Occipital lobe (tissue), 1 donor: ENCODE measurements at regions not wholly inside any gene's neighbourhood (a gene's known extent, or its start where the extent isn't known, plus 50 kb on each side); places are given as distances from the start of the nearest gene placed in this dataset.

ENCODE experiments used
- DNase-seq: peaks from one replicate; lab custom pipeline; 2025; lab: John Stamatoyannopoulos, UW

DNA sequence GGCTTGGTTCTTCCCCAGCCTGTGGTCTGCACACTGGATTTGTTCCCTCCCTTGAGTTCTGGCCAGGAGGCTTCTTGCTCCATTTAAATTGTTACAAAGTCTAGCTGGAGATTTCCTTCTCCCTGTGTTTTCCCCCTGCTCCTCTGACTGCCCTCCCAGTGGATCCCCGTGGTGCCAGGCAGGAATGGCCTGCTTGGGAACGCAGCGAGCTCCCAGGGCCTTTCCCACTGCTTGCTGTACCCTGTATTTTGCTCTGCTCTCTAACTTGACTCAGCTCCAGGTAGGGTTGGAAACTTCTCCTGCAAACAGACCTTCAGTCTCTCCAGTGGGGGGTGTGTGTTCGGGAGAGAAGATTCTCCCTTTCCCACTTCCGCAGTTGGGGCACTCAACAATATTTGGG lies 349.2 kb upstream of the FBXO33 start:
- no peak for DNase-seq

DNA sequence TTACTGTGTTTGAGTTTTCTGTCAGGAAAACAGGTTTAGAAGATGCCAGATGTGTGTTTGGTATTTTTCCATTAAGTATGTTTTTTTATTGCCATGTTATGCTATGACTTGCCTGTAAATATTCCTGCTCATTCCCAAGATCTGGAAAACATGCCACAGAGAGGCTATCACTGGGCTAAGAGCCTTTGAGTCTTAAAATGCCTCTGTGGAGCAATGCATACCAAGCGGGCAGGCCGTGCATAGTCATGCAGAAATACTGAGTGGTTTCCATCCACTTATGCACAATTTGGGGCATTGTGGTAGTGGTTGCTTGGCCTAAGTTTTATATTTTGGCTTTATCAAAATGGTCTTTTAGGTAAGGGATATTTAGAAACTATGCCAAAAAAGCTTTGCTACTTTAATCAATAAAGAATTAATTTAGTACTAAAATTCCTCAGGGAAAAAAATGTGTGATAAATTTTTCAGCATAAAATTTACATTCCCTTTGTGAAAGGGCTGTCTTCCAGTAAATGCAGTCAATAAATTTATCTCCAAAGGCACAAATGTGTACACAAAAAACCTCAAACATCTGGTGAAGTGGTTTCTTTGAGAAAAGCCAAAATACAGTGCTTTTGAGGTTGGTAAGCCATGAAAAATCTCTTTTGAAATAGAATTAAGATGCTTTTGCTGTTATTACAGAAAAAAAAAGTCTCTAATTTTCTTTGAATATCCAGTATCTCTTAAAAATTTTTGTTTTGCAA lies 341.3 kb upstream of the FBXO33 start:
- DNase-seq = no peak

DNA sequence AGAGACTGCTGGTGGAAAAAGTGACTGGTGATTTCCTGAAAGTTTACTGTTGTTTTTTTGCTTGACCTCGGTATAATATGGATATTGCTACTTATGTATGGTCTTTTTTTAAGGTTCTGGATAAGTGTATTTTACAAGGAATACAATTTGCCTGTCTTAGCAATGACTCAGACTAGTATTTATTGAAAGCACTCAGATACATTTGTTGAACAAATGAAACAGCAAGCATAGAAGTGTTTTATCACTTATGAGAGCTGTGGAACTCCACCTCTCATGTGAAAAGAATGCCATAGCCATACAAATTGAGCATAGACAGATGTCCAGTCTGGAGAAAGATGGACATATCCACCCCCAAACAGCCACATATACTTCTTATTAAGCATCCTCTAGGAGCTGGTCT lies 340.4 kb upstream of the FBXO33 start:
- DNase-seq = no peak

DNA sequence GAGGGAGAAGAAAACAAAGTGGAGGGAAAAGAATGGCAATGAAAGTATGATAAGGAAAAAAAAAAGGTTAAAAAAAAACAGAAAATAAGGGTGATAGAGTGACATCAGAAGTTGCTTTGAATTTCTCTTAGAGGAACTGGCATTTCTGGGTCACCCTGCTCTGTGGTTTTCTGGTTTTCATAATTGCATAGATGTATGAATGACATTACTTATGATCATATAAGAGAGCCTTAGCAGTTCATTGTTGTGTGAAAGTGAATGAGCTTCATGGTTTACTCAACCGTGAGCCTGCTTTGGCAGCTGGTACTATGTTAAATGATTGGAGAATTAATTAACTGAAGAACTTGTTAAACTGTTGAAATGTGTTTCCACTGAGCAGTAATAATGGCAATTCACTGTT lies 336.4 kb upstream of the FBXO33 start:
- DNase-seq = no peak

DNA sequence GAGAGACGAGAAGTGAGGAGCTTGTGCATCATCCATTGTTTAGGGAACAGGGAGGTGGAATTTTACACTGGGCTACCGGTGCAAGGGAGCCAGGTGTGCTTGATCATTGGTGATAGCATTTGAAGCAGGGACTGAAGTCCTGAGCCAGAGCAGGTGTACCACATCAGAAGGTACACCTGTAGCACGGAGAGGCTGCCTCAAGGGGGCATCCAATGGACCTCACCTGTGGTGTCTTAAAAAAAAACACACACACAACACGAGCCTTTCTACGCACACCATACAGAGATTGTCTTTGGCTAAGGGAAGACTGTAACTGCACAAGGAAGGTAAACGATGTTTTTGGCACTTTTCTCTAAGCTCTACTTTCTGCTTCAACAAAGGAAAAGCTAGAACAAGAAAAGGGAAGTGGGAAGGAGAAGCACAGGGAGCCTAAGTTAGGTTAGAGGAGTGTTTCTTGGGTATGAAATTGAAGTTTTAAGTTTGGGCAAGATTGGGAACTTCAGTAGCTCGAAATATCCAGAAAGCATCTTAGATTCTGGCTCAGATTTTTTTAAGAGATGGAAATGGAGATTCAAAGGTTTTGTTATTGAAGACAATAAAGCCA lies 334.3 kb upstream of the FBXO33 start:
- no peak for DNase-seq

DNA sequence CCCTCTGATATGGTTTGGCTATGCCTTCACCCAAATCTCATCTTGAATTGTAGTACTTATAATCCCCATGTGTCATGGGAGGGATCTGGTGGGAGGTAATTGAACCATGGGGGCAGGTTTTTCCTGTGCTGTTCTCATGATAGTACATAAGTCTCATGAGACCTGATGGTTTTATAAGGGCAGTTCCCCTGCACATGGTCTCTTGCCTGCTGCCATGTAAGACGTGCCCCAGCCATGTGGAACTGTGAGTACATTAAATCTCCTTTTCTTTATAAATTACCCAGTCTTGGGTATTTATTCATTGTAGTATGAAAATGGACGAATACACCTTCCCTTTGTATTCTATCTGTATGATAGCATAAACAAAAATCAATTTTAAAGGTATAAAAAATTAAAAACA lies 333.4 kb upstream of the FBXO33 start:
- no peak for DNase-seq

- DNase-seq = no peak
These were observed 331.2 kb upstream of the FBXO33 start for GRCh38 chr14:39763402-39763890.

- no peak for DNase-seq
These were observed 330.6 kb upstream of the FBXO33 start for GRCh38 chr14:39762576-39763401.

DNA sequence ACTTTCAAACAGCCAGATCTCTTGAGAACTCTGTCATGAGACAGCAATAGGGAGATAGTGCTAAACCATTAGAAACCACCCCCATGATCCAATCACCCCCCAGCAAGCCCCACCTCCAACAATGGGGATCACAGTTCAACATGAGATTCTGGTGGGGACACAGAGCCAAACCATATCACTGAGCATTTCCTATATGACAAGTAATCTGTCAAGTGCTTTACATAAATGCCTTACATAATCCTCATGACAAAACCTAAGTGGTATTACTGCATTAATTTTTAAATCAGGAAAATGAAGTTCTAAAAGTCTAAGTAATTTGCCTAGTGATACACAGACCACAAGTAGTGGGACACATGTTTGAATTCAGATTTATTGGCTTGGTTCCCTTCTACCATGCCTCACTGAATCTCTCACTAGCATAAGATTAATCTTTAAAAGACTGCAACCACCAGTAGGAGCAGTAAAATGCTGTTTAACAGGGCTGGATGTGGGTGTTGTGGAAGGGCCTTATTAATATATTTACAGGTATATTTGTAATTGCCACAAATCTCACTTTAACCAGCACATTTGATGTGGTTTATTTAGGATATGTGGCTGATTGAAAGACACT lies 323.1 kb upstream of the FBXO33 start:
- no peak for DNase-seq

- DNase-seq = no peak
These were observed 308.2 kb upstream of the FBXO33 start for GRCh38 chr14:39740454-39740853.

GRCh38 chr14:39739796-39740195 lies 307.6 kb upstream of the FBXO33 start:
- DNase-seq = no peak

- no peak for DNase-seq
These were observed 302.1 kb upstream of the FBXO33 start for GRCh38 chr14:39734306-39734705.

- no peak for DNase-seq
These were observed 301.5 kb upstream of the FBXO33 start for GRCh38 chr14:39733741-39734140.

GRCh38 chr14:39731912-39732311 lies 299.7 kb upstream of the FBXO33 start:
- no peak for DNase-seq

DNA sequence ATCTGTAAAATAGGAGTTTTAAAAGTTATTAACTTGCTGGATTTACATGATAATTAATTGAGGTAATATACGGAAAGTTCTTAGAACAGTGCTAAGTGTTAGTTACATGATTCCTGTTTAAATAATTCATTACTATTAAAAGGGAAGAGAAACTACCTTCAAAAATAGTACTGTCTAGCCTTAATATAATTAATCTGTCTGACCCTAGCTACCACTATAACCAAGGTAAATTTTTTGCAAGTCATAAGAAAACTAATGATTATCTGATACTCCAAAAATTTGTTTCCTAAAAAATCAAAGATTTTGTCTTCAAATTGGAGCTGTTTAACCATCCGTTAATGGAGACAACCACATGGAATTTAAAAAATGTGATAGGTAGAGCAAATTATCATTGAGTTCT lies 294.3 kb upstream of the FBXO33 start:
- no peak for DNase-seq

DNA sequence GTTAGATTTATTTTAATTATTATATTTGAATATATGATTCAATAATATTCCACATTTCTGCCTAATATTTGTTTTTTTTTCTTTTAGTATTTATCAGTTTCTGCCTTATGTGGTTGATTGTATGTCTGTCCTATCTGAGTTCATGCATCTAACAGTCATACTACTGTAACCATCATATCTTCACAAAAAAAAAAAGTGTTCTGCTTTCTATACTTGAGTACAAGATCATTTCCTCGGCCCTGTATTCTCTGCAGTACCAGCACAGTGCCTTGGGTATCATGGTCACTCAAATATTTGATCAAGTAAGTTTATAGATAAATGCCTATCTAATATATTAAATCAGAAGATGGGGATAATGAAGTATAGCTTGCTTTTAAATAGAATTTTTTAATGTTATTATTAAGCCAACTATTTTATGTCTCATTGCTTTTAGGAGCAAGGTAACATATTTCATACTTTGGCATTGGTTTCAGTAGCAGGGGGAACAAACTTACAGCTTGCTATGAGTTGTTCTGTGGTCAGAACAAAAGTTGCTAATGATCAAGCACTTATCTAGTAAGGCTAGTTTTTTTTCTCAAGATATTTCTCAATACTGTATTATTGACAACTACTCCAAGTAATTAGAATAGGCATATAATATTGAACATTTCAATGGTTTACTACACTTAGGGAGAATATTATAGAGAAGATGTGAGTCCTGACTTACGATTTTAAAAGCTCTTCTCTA lies 290.5 kb upstream of the FBXO33 start:
- DNase-seq = no peak

GRCh38 chr14:39716987-39717570 lies 284.8 kb upstream of the FBXO33 start:
- DNase-seq = no peak

GRCh38 chr14:39712293-39712999 lies 280.2 kb upstream of the FBXO33 start:
- DNase-seq = no peak

GRCh38 chr14:39704594-39704993 lies 272.4 kb upstream of the FBXO33 start:
- no peak for DNase-seq

DNA sequence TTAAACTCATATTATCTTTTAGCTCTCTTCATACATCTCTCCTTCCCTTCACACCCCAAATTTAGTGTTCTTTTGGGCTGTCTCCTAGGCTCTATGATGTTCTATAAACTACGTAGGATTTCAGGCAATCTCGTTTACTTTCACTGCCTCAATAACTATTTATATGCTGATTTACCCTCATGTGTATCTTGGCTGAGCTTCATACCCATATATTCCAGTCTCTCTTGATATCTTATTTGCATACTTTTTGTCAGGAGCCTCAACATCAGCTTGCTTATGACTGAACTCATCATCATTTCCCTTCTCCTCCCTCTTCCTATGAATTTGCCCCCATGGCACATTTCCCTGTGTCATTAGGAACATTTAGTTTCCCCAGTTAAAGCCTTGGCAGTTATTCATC lies 262.1 kb upstream of the FBXO33 start:
- no peak for DNase-seq
